Peyer's patch (tissue), 4 donors: ENCODE measurements at regions not wholly inside any gene's neighbourhood (a gene's known extent, or its start where the extent isn't known, plus 50 kb on each side); places are given as distances from the start of the nearest gene placed in this dataset.
A peak's percentile ranks its signal among the peaks of the same experiment; 100 is the strongest.

Experiments used
- DNase-seq, 3 donors: peaks; one replicate each; pipeline ENCODE4 v3.0.0-alpha.2; 2017 to 2019
- H3K27ac ChIP-seq, 4 donors: fragments of 200-600 bp; sonication (generic); one replicate each; pipeline ENCODE4 v1.5.1; 2016 to 2019
- H3K27me3 ChIP-seq, 2 donors: fragments of 200-600 bp; sonication (generic); one replicate each; pipeline ENCODE4 v1.5.1; 2019
- H3K36me3 ChIP-seq, 3 donors: fragments of 200-600 bp; sonication (generic); one replicate each; pipeline ENCODE4 v1.5.1; 2016 to 2019
- H3K4me1 ChIP-seq, 4 donors: fragments of 200-600 bp; sonication (generic); one replicate each; pipeline ENCODE4 v1.5.1; 2016 to 2019
- H3K4me3 ChIP-seq, 4 donors: fragments of 200-600 bp; sonication (generic); 1 replicate in 3 of 4; 2 replicates in 1 of 4; pipeline ENCODE4 v1.5.1; 2016 to 2019; ENCODE audit warnings: mild to moderate bottlenecking in 1 of 4
- H3K9me3 ChIP-seq, 4 donors: fragments of 200-600 bp; sonication (generic); one replicate each; pipeline ENCODE4 v1.5.1; 2016 to 2019; ENCODE audit warnings: mild to moderate bottlenecking in 1 of 4
- POLR2A ChIP-seq, 2 donors: fragments of 450-650 bp; IDR thresholded peaks; one replicate each; pipeline ENCODE4 v1.5.1; 2017; ENCODE audit warnings: antibody characterized with exemption in 2 of 2, mild to moderate bottlenecking in 2 of 2, moderate library complexity in 2 of 2
- TF ChIP-seq, protein P1 (sequence below), 6 experiments: fragments of 450-650 bp in 4 of 6; fragments of 200-600 bp in 2 of 6; sonication (generic) in 1 of 6; IDR thresholded peaks; one replicate each; pipeline ENCODE4 v1.5.1; 2017 to 2019; ENCODE audit warnings: antibody characterized with exemption in 6 of 6, mild to moderate bottlenecking in 3 of 6, moderate library complexity in 1 of 6

DNA sequence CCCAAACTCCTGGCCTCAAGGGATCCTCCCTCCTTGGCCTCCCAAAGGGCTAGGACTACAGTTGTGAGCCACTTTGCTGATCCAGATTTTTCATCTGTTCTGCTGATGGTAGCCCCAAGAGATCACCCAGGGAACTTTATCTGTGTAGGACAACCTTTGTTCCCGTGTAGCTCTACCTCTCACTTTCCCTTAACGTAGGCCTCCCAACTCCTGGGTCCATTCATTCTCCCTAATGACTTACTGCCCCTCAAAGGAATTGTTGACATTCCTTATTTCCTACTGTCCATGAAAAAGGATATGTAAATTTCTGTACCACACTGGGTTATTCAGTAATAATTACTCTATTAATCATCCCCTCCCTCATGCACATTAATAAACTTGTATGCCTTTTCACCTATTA lies 51.0 kb upstream of the PHF24 start:
- Histone ChIP-seq H3K27me3 (no peaks in the 10 kb centered on the region), H3K27ac (no peak overlapping the region), H3K4me1 (no peaks in the 10 kb centered on the region), H3K36me3 (no peaks in the 10 kb centered on the region), H3K9me3 (no peaks in the 10 kb centered on the region), H3K4me3 (no peak overlapping the region)
- TF ChIP-seq, protein P1, sequence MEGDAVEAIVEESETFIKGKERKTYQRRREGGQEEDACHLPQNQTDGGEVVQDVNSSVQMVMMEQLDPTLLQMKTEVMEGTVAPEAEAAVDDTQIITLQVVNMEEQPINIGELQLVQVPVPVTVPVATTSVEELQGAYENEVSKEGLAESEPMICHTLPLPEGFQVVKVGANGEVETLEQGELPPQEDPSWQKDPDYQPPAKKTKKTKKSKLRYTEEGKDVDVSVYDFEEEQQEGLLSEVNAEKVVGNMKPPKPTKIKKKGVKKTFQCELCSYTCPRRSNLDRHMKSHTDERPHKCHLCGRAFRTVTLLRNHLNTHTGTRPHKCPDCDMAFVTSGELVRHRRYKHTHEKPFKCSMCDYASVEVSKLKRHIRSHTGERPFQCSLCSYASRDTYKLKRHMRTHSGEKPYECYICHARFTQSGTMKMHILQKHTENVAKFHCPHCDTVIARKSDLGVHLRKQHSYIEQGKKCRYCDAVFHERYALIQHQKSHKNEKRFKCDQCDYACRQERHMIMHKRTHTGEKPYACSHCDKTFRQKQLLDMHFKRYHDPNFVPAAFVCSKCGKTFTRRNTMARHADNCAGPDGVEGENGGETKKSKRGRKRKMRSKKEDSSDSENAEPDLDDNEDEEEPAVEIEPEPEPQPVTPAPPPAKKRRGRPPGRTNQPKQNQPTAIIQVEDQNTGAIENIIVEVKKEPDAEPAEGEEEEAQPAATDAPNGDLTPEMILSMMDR (IDR thresholded peaks at IDR 0.05) = no peak
- TF ChIP-seq POLR2A (IDR thresholded peaks at IDR 0.05) = no peak
- no peak for DNase-seq

DNA sequence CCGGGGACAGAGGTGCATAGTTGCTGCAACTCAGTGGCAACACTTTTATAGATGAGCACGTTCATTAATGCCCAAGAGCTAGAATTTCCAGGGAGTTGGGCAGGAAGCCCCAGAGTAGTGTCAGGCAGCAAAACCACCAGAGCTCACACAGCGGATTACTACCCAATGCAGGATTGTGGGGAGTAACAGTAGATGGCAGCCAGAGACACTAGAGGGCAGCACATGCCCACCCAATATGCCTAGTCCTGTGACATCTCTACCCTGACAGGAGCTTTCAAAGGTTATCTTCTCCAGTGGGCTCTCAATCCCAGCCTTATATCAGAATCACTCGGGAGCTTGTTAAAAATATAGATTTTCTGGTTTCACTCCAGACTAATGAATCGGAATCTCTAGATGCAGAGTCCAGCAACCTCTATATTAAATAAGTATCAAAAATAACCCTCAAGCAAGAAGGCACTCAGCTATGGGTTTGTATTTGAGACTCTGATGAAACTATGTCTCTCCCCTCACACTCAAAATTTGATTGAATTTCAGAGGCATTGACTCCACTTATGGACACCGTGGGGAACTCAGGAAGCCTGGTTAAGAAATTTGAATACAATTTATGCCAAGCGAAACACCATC lies 58.4 kb upstream of the PHF24 start:
- no peaks in the 10 kb centered on the region for H3K36me3 ChIP-seq
- no peaks in the 10 kb centered on the region for H3K9me3 ChIP-seq
- TF ChIP-seq, protein P1 (IDR thresholded peaks at IDR 0.05) = peak; percentile 63 to 87 (median 82)
- TF ChIP-seq POLR2A (IDR thresholded peaks at IDR 0.05) = no peak
- peak; percentile 76 to 93 (median 77) for DNase-seq
- H3K27me3 ChIP-seq = no peaks in the 10 kb centered on the region
- no peak overlapping the region for H3K4me3 ChIP-seq
- no peak overlapping the region for H3K27ac ChIP-seq
- H3K4me1 ChIP-seq = no peaks in the 10 kb centered on the region

DNA sequence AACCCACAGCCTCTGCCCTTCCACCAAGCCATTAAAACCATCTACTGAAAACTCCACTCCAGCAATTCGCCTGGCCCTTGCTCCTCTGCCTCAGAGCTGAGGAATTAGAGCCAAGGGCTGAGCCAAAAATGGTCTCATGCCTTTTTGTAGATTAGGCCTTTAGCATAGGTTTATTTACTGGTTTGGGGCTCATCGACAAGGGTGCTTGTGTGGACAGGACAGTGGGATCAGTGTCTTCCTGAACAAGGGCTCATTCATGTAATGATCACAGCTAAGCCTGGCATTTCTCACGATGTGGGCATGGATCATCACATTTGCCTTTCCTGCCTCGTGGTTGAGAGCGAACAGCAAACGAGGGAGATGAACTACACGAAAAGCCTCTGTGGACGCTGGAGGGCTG lies 59.2 kb upstream of the PHF24 start:
- TF ChIP-seq, protein P1 (IDR thresholded peaks at IDR 0.05) = no peak
- no peak for TF ChIP-seq POLR2A (IDR thresholded peaks at IDR 0.05)
- Histone ChIP-seq H3K27me3 (no peaks in the 10 kb centered on the region), H3K27ac (no peak overlapping the region), H3K36me3 (no peaks in the 10 kb centered on the region), H3K4me3 (no peak overlapping the region), H3K4me1 (no peaks in the 10 kb centered on the region), H3K9me3 (no peaks in the 10 kb centered on the region)
- no peak for DNase-seq

DNA sequence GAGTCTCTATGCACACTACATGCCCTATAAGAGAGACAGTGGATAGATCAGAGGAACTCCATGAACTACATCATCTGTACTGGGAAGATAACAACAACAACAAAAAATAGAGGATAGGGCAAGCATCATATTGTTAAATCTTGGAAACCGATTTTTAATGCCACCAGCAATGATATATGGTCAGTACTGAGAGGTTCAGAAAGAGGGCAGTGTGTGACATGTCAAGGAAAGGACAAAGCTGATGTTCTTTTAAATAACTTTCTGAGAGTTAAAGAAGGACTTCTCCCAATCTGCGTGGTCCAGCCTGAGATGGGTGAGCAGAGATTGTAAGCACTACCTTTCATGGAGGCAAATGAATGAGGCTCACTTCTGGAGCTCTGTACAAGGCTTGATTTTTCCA lies 62.0 kb upstream of the PHF24 start:
- Histone ChIP-seq H3K27ac (no peak overlapping the region), H3K9me3 (no peaks in the 10 kb centered on the region), H3K4me3 (no peak overlapping the region), H3K36me3 (no peaks in the 10 kb centered on the region), H3K4me1 (no peaks in the 10 kb centered on the region), H3K27me3 (no peaks in the 10 kb centered on the region)
- no peak for DNase-seq
- TF ChIP-seq POLR2A (IDR thresholded peaks at IDR 0.05) = no peak

DNA sequence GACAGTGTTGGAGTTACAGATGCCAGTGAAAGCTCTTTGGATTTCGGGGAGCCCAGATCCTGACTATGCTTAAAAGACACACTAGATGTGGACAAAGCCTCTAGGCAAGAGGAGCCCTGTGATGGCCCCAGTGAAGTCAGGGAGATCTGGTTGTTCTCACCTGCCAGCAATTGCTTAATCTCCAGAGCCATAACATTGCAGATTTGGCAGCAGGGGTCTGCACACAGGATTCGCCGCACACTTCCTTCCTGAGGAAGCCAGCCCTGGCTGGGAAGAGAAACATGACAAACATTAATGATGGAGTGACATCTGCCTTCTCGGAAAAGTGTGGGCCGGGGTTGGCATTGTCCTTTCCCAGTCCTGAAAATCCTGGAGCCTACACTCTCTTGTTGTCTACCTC lies 65.2 kb upstream of the PHF24 start:
- Histone ChIP-seq H3K9me3 (no peaks in the 10 kb centered on the region), H3K27me3 (no peaks in the 10 kb centered on the region), H3K36me3 (no peaks in the 10 kb centered on the region), H3K27ac (no peak overlapping the region), H3K4me1 (no peaks in the 10 kb centered on the region), H3K4me3 (no peak overlapping the region)
- no peak for DNase-seq
- TF ChIP-seq, protein P1 (IDR thresholded peaks at IDR 0.05) = no peak
- TF ChIP-seq POLR2A (IDR thresholded peaks at IDR 0.05) = no peak

DNA sequence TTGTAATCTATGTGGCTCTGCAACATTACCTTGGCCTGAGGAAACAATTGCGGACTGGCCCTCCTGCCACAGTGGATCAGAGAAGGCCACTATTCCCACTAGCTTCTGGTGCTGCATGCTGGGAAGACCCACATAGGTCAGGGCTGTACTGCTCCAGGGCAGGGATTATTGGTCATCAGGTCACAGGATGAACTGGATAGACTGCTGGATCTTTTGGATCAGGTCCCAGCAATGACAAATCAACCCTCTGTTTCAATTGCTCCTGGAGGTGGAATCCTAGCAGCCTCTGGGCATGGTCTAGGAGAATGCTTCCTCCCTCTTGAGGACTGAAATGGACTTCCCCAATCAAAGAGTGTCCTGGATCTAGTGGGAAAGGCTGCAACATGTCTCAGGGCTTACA lies 66.7 kb upstream of the PHF24 start:
- Histone ChIP-seq H3K4me3 (no peak overlapping the region), H3K36me3 (no peaks in the 10 kb centered on the region), H3K4me1 (no peaks in the 10 kb centered on the region), H3K9me3 (no peaks in the 10 kb centered on the region), H3K27ac (no peak overlapping the region), H3K27me3 (no peaks in the 10 kb centered on the region)
- TF ChIP-seq, protein P1 (IDR thresholded peaks at IDR 0.05) = no peak
- no peak for TF ChIP-seq POLR2A (IDR thresholded peaks at IDR 0.05)
- DNase-seq = no peak
